OCI-LY1 (cell line): ENCODE measurements at regions not wholly inside any gene's neighbourhood (a gene's known extent, or its start where the extent isn't known, plus 50 kb on each side); places are given as distances from the start of the nearest gene placed in this dataset.

Experiments
- CTCF ChIP-seq: fragments of 200-600 bp; sonication (generic), shearing (Covaris generic); IDR thresholded peaks from 2 replicates; pipeline ENCODE4 v1.5.1; 2017; ENCODE audit warnings: mild to moderate bottlenecking, antibody characterized with exemption, low read length, moderate library complexity, mixed read lengths
- EZH2 ChIP-seq: fragments of 200-600 bp; sonication (generic), shearing (Covaris generic); IDR thresholded peaks from 2 replicates; pipeline ENCODE4 v1.8.0; 2017; ENCODE audit warnings: borderline replicate concordance, mixed run types, mild to moderate bottlenecking, antibody characterized with exemption, low read length, moderate library complexity, mixed read lengths

GRCh38 chr13:62611343-62611742 is 1195.7 kb upstream of the PCDH20 start:
- no peak for TF ChIP-seq CTCF
- TF ChIP-seq EZH2, result no peak
